Stimulated activated naive CD8-positive, alpha-beta T cell treated with anti-CD3 and anti-CD28 coated beads, Interleukin-15, Interleukin-2, amounts not matched to agents 100 ng/mL and 50 ng/mL, for 24 hours (primary cell): ENCODE measurements at regions not wholly inside any gene's neighbourhood (a gene's known extent, or its start where the extent isn't known, plus 50 kb on each side); places are given as distances from the start of the nearest gene placed in this dataset.
"Not testable (repeated sequence)": the region's sequence is repeated elsewhere in the genome, so short reads cannot be mapped to it uniquely, and the experiment has no call there.

Experiments used
- H3K27ac Mint-ChIP-seq: one replicate; pipeline ENCODE4 v1.8.0; 2021; ENCODE audit warnings: mild to moderate bottlenecking, mixed read lengths
- H3K27me3 Mint-ChIP-seq: one replicate; pipeline ENCODE4 v1.8.0; 2021; ENCODE audit warnings: mixed read lengths
- H3K36me3 Mint-ChIP-seq: one replicate; pipeline ENCODE4 v1.8.0; 2021; ENCODE audit warnings: low read depth, mixed read lengths
- H3K4me1 Mint-ChIP-seq: one replicate; pipeline ENCODE4 v1.8.0; 2021; ENCODE audit warnings: low read depth, mixed read lengths
- H3K4me3 Mint-ChIP-seq: one replicate; pipeline ENCODE4 v1.8.0; 2021; ENCODE audit warnings: mild to moderate bottlenecking, mixed read lengths
- H3K9me3 Mint-ChIP-seq: one replicate; pipeline ENCODE4 v1.8.0; 2021; ENCODE audit warnings: mixed read lengths

DNA sequence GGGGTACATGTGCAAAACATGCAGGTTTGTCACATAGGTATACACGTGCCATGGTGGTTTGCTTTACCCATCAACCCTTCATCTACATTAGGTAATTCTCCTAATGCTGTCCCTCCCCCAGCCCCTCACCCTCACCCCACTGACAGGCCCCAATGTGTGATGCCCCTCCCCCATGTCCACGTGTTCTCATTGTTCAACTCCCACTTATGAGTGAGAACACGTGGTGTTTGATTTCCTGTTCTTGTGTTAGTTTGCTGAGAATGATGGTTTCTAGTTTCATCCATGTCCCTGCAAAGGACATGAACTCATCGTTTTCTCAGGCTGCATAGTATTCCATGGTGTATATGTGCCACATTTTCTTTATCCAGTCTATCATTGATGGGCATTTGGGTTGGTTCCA, 232.9 kb upstream of the RASGRP1 start:
- H3K36me3 Mint-ChIP-seq, H3K4me3 Mint-ChIP-seq, H3K4me1 Mint-ChIP-seq, H3K9me3 Mint-ChIP-seq, H3K27ac Mint-ChIP-seq: not testable (repeated sequence)
- H3K27me3 Mint-ChIP-seq: peaks cover 35% of the 10 kb centered on the region

DNA sequence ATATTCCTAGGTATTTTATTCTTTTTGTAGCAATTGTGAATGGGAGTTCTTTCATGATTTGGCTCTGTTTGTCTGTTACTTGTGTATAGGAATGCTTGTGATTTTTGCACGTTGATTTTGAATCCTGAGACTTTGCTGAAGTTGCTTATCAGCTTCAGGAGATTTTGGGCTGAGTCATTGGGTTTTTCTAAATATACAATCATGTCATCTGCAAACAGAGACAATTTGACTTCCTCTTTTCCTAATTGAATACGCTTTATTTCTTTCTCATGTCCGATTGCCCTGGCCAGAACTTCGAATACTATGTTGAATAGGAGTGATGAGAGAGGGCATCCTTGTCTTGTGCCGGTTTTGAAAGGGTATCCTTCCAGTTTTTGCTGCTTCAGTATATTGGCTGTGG, 234.6 kb upstream of the RASGRP1 start:
- not testable (repeated sequence) for H3K36me3 Mint-ChIP-seq, H3K4me3 Mint-ChIP-seq, H3K9me3 Mint-ChIP-seq, H3K27ac Mint-ChIP-seq, H3K4me1 Mint-ChIP-seq
- H3K27me3 Mint-ChIP-seq: peaks cover 35% of the 10 kb centered on the region

DNA sequence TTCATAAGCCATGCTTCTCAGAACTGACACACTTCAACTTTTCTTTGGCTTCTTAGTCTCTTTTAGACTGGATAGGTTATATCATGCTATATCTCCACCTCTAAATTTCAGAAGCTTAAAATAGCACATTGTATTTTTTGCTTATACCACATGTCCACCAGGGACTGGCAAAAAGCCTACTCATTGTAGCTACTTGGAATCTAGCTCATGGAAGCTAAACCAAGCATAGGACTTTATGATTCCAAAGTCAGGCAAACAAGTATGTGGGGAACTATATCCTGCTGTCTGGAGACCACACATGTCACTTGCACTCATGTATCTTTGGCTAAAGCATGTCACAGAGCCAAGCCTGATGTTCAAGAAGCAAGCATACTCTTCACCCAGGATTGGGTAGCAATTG, 245.0 kb upstream of the RASGRP1 start:
- Mint-ChIP-seq H3K9me3 (no peaks in the 10 kb centered on the region), H3K27me3 (peaks cover 5% of the 10 kb centered on the region), H3K4me3 (no peak overlapping the region), H3K36me3 (no peaks in the 10 kb centered on the region), H3K27ac (no peak overlapping the region), H3K4me1 (no peaks in the 10 kb centered on the region)

DNA sequence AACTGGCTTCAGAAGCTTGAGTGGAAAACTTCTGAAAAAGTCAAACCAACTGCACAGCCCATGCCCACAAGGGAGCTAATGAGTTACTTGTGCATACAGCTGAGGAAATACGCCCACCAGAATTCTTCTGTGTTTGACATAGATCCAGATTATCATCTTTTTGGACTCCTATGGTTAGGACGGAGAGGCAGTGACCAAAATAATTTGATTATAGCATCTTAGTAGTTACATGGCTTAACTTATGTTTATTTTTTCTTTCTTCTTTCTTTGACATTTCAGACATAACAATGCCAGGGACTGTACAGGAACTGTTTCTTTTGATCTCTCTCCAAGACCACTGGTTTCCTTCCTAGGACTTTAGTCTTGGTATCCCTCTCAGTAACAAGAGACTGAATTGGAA, 246.1 kb upstream of the RASGRP1 start:
- Mint-ChIP-seq H3K36me3 (no peaks in the 10 kb centered on the region), H3K9me3 (no peaks in the 10 kb centered on the region), H3K27me3 (peaks cover 8% of the 10 kb centered on the region), H3K27ac (no peak overlapping the region), H3K4me1 (no peaks in the 10 kb centered on the region), H3K4me3 (no peak overlapping the region)

GRCh38 chr15:38814254-38814653, 249.6 kb upstream of the RASGRP1 start:
- H3K27me3 Mint-ChIP-seq, H3K36me3 Mint-ChIP-seq, H3K9me3 Mint-ChIP-seq, H3K4me3 Mint-ChIP-seq, H3K27ac Mint-ChIP-seq, H3K4me1 Mint-ChIP-seq: not testable (repeated sequence)

DNA sequence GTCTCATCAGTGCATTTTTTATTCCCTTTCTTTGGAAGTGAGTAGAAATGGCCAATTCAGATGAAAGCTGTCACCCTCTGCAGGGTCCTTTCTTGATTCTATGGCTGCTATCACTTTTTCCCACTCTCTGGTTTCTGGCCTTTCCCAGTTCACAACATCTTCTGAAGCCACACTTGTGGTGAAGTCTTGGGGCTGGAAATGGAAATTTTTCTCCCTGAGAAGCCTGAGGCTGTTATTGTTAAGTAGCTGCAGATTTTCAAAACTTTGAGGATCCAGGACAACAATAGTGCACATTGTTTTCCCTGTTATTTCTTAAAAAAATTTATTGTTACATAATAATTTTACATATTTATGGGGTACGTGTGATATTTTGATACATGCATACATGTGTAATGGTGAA, 250.3 kb upstream of the RASGRP1 start:
- peaks cover 4% of the 10 kb centered on the region for H3K4me1 Mint-ChIP-seq
- no peak overlapping the region for H3K4me3 Mint-ChIP-seq
- peaks cover 9% of the 10 kb centered on the region for H3K27me3 Mint-ChIP-seq
- no peaks in the 10 kb centered on the region for H3K9me3 Mint-ChIP-seq
- H3K27ac Mint-ChIP-seq: no peak overlapping the region
- no peaks in the 10 kb centered on the region for H3K36me3 Mint-ChIP-seq

GRCh38 chr15:38817427-38818156, 253.0 kb upstream of the RASGRP1 start:
- H3K27me3 Mint-ChIP-seq: peaks cover 9% of the 10 kb centered on the region
- no peak overlapping the region for H3K27ac Mint-ChIP-seq
- no peaks in the 10 kb centered on the region for H3K9me3 Mint-ChIP-seq
- H3K4me3 Mint-ChIP-seq: no peak overlapping the region
- no peaks in the 10 kb centered on the region for H3K36me3 Mint-ChIP-seq
- H3K4me1 Mint-ChIP-seq: peaks cover 4% of the 10 kb centered on the region

GRCh38 chr15:38818157-38818790, 253.7 kb upstream of the RASGRP1 start:
- Mint-ChIP-seq H3K27me3 (peaks cover 9% of the 10 kb centered on the region), H3K4me3 (no peak overlapping the region), H3K9me3 (no peaks in the 10 kb centered on the region), H3K27ac (no peak overlapping the region), H3K4me1 (peaks cover 4% of the 10 kb centered on the region), H3K36me3 (no peaks in the 10 kb centered on the region)

- no peak overlapping the region for H3K27ac Mint-ChIP-seq
- peaks cover 4% of the 10 kb centered on the region for H3K4me1 Mint-ChIP-seq
- peaks cover 5% of the 10 kb centered on the region for H3K27me3 Mint-ChIP-seq
- no peaks in the 10 kb centered on the region for H3K9me3 Mint-ChIP-seq
- H3K36me3 Mint-ChIP-seq: no peaks in the 10 kb centered on the region
- H3K4me3 Mint-ChIP-seq: no peak overlapping the region
Measured at GRCh38 chr15:38819387-38819950, 254.9 kb upstream of the RASGRP1 start.

GRCh38 chr15:38823263-38823662, 258.6 kb upstream of the RASGRP1 start:
- no peaks in the 10 kb centered on the region for H3K36me3 Mint-ChIP-seq
- no peaks in the 10 kb centered on the region for H3K4me1 Mint-ChIP-seq
- no peak overlapping the region for H3K4me3 Mint-ChIP-seq
- no peaks in the 10 kb centered on the region for H3K9me3 Mint-ChIP-seq
- peaks cover 5% of the 10 kb centered on the region for H3K27me3 Mint-ChIP-seq
- no peak overlapping the region for H3K27ac Mint-ChIP-seq

DNA sequence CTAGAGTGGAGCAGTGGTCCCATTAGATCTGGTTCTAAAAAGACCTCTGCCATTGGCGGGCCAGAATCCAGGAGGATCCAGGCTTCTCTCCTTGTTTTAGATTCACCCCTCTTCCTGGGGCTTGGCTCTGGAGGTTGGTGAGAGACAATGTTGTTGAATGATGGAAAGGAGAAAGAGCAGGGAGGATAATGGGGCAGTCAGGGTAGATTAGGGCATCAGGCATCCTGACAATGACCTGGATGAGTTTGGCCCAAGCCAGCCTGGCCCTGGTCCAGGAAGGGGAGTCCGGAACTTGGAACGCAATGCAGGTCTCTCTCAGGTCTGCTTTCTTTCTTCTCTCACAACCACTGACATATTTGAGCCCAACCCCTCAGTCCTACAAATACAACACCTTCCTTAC, 260.1 kb upstream of the RASGRP1 start:
- peaks cover 10% of the 10 kb centered on the region for H3K27me3 Mint-ChIP-seq
- no peaks in the 10 kb centered on the region for H3K9me3 Mint-ChIP-seq
- no peaks in the 10 kb centered on the region for H3K4me1 Mint-ChIP-seq
- H3K27ac Mint-ChIP-seq: no peak overlapping the region
- no peak overlapping the region for H3K4me3 Mint-ChIP-seq
- H3K36me3 Mint-ChIP-seq: no peaks in the 10 kb centered on the region

- Mint-ChIP-seq H3K4me3 (no peak overlapping the region), H3K27ac (no peak overlapping the region), H3K36me3 (no peaks in the 10 kb centered on the region), H3K4me1 (no peaks in the 10 kb centered on the region), H3K27me3 (peaks cover 10% of the 10 kb centered on the region), H3K9me3 (no peaks in the 10 kb centered on the region)
Measured at GRCh38 chr15:38826880-38827279, 262.3 kb upstream of the RASGRP1 start.

GRCh38 chr15:38828031-38828532, 263.5 kb upstream of the RASGRP1 start:
- Mint-ChIP-seq H3K4me1 (no peaks in the 10 kb centered on the region), H3K27me3 (peaks cover 14% of the 10 kb centered on the region), H3K4me3 (no peak overlapping the region), H3K9me3 (peaks cover under 1% of the 10 kb centered on the region), H3K36me3 (no peaks in the 10 kb centered on the region), H3K27ac (no peak overlapping the region)

DNA sequence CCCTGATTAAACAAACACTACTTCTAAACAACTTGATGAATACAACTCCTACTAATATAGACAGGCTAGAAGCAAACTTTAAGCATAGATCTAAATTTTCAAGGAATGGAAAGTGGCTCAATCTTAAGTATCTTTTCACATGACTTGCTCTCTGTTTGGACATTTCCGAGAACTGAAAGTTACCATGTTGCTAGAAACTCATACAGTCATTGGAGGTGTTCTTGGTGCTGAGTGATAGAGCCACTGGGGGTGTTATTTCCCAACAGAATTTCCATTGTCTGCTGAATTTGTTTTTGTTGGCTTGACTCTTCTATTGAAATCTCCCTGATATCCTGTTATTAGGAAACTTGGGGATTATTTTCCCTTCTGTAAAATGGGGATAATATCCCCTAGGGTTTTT, 264.5 kb upstream of the RASGRP1 start:
- Mint-ChIP-seq H3K9me3 (peaks cover 10% of the 10 kb centered on the region), H3K27me3 (peaks cover 22% of the 10 kb centered on the region), H3K36me3 (no peaks in the 10 kb centered on the region), H3K4me3 (no peak overlapping the region), H3K27ac (no peak overlapping the region), H3K4me1 (no peaks in the 10 kb centered on the region)

DNA sequence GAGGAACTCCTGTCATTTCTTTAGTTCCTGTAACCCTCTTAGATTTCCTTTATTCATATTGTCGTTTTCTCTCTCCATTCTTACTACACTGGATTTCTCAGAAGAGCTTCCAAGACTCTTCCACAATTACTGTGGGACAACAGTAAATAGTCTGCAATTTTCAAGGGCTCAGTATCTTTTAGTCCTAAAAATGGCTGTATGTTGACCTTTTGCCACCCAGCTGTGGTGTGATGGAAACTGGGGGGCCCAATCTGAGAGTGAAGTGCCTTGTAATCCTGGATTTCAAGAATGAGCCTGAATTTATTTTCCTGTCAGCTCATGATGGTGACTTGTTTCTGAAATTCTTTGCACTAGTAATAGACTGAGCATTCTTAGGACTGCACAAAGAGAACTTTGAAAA, 277.6 kb upstream of the RASGRP1 start:
- no peak overlapping the region for H3K4me3 Mint-ChIP-seq
- peaks cover 20% of the 10 kb centered on the region for H3K27me3 Mint-ChIP-seq
- peaks cover 6% of the 10 kb centered on the region for H3K9me3 Mint-ChIP-seq
- no peaks in the 10 kb centered on the region for H3K36me3 Mint-ChIP-seq
- peaks cover 3% of the 10 kb centered on the region for H3K4me1 Mint-ChIP-seq
- no peak overlapping the region for H3K27ac Mint-ChIP-seq
